Adipocyte (in vitro differentiated cells): ENCODE measurements at regions not wholly inside any gene's neighbourhood (a gene's known extent, or its start where the extent isn't known, plus 50 kb on each side); places are given as distances from the start of the nearest gene placed in this dataset.

Experiments
- DNase-seq: peaks from one replicate; pipeline ENCODE4 v3.0.0-alpha.2; 2015; ENCODE audit warnings: low read depth
- H3K27me3 ChIP-seq: replicated peaks from 2 replicates; pipeline ENCODE4 v1.7.0; 2013; ENCODE audit warnings: mild to moderate bottlenecking, low read length, moderate library complexity; ENCODE audit not compliant: control insufficient read depth, insufficient read depth
- H3K36me3 ChIP-seq: 2 replicates; pipeline ENCODE4 v1.7.0; 2013; ENCODE audit warnings: low read length, mild to moderate bottlenecking, moderate library complexity; ENCODE audit not compliant: control insufficient read depth, insufficient read depth, severe bottlenecking
- H3K4me1 ChIP-seq: 2 replicates; pipeline ENCODE4 v1.7.0; 2013; ENCODE audit warnings: mild to moderate bottlenecking, low read length, moderate library complexity; ENCODE audit not compliant: control insufficient read depth, insufficient read depth
- H3K4me3 ChIP-seq: 2 replicates; pipeline ENCODE4 v1.7.0; 2013; ENCODE audit warnings: mild to moderate bottlenecking, low read length, moderate library complexity
- H3K9ac ChIP-seq: 2 replicates; pipeline ENCODE4 v1.7.0; 2013; ENCODE audit warnings: mild to moderate bottlenecking, low read length, moderate library complexity
- H3K9me3 ChIP-seq: 2 replicates; pipeline ENCODE4 v1.7.0; 2013; ENCODE audit warnings: mild to moderate bottlenecking, low read length, moderate library complexity; ENCODE audit not compliant: control insufficient read depth

GRCh38 chr5:136722581-136722980, 357.2 kb upstream of the TRPC7 start:
- no peaks in the 10 kb centered on the region for H3K9me3 ChIP-seq
- peaks cover 12% of the 10 kb centered on the region for H3K27me3 ChIP-seq
- no peak for DNase-seq
- no peak overlapping the region for H3K9ac ChIP-seq
- H3K36me3 ChIP-seq, result no peaks in the 10 kb centered on the region
- H3K4me3 ChIP-seq, result no peak overlapping the region
- H3K4me1 ChIP-seq, result no peaks in the 10 kb centered on the region

- Histone ChIP-seq H3K9me3 (no peaks in the 10 kb centered on the region), H3K9ac (no peak overlapping the region), H3K36me3 (no peaks in the 10 kb centered on the region), H3K4me1 (no peaks in the 10 kb centered on the region), H3K27me3 (peaks cover 12% of the 10 kb centered on the region), H3K4me3 (no peak overlapping the region)
- no peak for DNase-seq
Observed at GRCh38 chr5:136722086-136722485, 356.7 kb upstream of the TRPC7 start.

GRCh38 chr5:136720674-136721073, 355.3 kb upstream of the TRPC7 start:
- Histone ChIP-seq H3K27me3 (peaks cover 14% of the 10 kb centered on the region), H3K36me3 (no peaks in the 10 kb centered on the region), H3K4me3 (no peak overlapping the region), H3K9me3 (no peaks in the 10 kb centered on the region), H3K9ac (no peak overlapping the region), H3K4me1 (no peaks in the 10 kb centered on the region)
- no peak for DNase-seq

- no peak overlapping the region for H3K9ac ChIP-seq
- H3K4me1 ChIP-seq, result no peaks in the 10 kb centered on the region
- no peaks in the 10 kb centered on the region for H3K9me3 ChIP-seq
- no peak overlapping the region for H3K4me3 ChIP-seq
- no peak for DNase-seq
- H3K36me3 ChIP-seq, result no peaks in the 10 kb centered on the region
- H3K27me3 ChIP-seq, result peaks cover 21% of the 10 kb centered on the region
Observed at GRCh38 chr5:136717917-136718316, 352.6 kb upstream of the TRPC7 start.

- Histone ChIP-seq H3K36me3 (no peaks in the 10 kb centered on the region), H3K9me3 (no peaks in the 10 kb centered on the region), H3K4me3 (no peak overlapping the region), H3K27me3 (peaks cover 11% of the 10 kb centered on the region), H3K4me1 (no peaks in the 10 kb centered on the region), H3K9ac (no peak overlapping the region)
- no peak for DNase-seq
Observed at GRCh38 chr5:136714286-136714685, 348.9 kb upstream of the TRPC7 start.

GRCh38 chr5:136712628-136713027, 347.3 kb upstream of the TRPC7 start:
- Histone ChIP-seq H3K27me3 (peaks cover 9% of the 10 kb centered on the region), H3K4me1 (no peaks in the 10 kb centered on the region), H3K4me3 (no peak overlapping the region), H3K9me3 (no peaks in the 10 kb centered on the region), H3K36me3 (no peaks in the 10 kb centered on the region), H3K9ac (no peak overlapping the region)
- no peak for DNase-seq

GRCh38 chr5:136710834-136711233, 345.5 kb upstream of the TRPC7 start:
- H3K9ac ChIP-seq, result no peak overlapping the region
- H3K4me1 ChIP-seq, result no peaks in the 10 kb centered on the region
- H3K4me3 ChIP-seq, result no peak overlapping the region
- no peaks in the 10 kb centered on the region for H3K36me3 ChIP-seq
- H3K9me3 ChIP-seq, result no peaks in the 10 kb centered on the region
- no peak for DNase-seq
- H3K27me3 ChIP-seq, result peaks cover 9% of the 10 kb centered on the region

- H3K36me3 ChIP-seq, result no peaks in the 10 kb centered on the region
- H3K27me3 ChIP-seq, result peaks cover 12% of the 10 kb centered on the region
- H3K9me3 ChIP-seq, result no peaks in the 10 kb centered on the region
- no peak overlapping the region for H3K4me3 ChIP-seq
- no peaks in the 10 kb centered on the region for H3K4me1 ChIP-seq
- DNase-seq, result no peak
- H3K9ac ChIP-seq, result no peak overlapping the region
Observed at GRCh38 chr5:136703706-136704105, 338.4 kb upstream of the TRPC7 start.

- Histone ChIP-seq H3K9ac (no peak overlapping the region), H3K36me3 (no peaks in the 10 kb centered on the region)
- DNase-seq, result no peak
Observed at GRCh38 chr5:136703036-136703435, 337.7 kb upstream of the TRPC7 start.

GRCh38 chr5:136701191-136701590, 335.8 kb upstream of the TRPC7 start:
- H3K4me1 ChIP-seq, result no peaks in the 10 kb centered on the region
- H3K4me3 ChIP-seq, result no peak overlapping the region
- H3K9ac ChIP-seq, result no peak overlapping the region
- no peaks in the 10 kb centered on the region for H3K9me3 ChIP-seq
- H3K27me3 ChIP-seq, result peaks cover 17% of the 10 kb centered on the region
- no peaks in the 10 kb centered on the region for H3K36me3 ChIP-seq
- DNase-seq, result no peak

More at GRCh38 chr5:136703036-136703435, 337.7 kb upstream of the TRPC7 start:
- Histone ChIP-seq H3K9me3 (no peaks in the 10 kb centered on the region), H3K4me1 (no peaks in the 10 kb centered on the region), H3K4me3 (no peak overlapping the region), H3K27me3 (peaks cover 12% of the 10 kb centered on the region)

GRCh38 chr5:136699651-136700050, 334.3 kb upstream of the TRPC7 start:
- Histone ChIP-seq H3K9me3 (no peaks in the 10 kb centered on the region), H3K36me3 (no peaks in the 10 kb centered on the region), H3K4me1 (no peaks in the 10 kb centered on the region), H3K27me3 (peaks cover 17% of the 10 kb centered on the region), H3K9ac (no peak overlapping the region), H3K4me3 (no peak overlapping the region)
- no peak for DNase-seq

GRCh38 chr5:136698970-136699369, 333.6 kb upstream of the TRPC7 start:
- Histone ChIP-seq H3K9ac (no peak overlapping the region), H3K27me3 (peaks cover 17% of the 10 kb centered on the region), H3K4me1 (no peaks in the 10 kb centered on the region), H3K36me3 (no peaks in the 10 kb centered on the region), H3K9me3 (no peaks in the 10 kb centered on the region), H3K4me3 (no peak overlapping the region)
- no peak for DNase-seq
